ENCODE measurements at regions not wholly inside any gene's neighbourhood (a gene's known extent, or its start where the extent isn't known, plus 50 kb on each side); places are given as distances from the start of the nearest gene placed in this dataset.
A peak's percentile ranks its signal among the peaks of the same experiment; 100 is the strongest.

GRCh38 chr3:118587847-118588246, 446.8 kb downstream of the IGSF11 start:
- Histone ChIP-seq H3K27me3 (ENCODE audit: control insufficient read depth, insufficient read depth, low read length, poor library complexity, severe bottlenecking) (no peaks in the 10 kb centered on the region), H3K4me3 (ENCODE audit: low read length) (no peak overlapping the region), H3K27ac (ENCODE audit: low read depth, low read length) (no peak overlapping the region), H3K9me3 (ENCODE audit: control insufficient read depth, low read length) (peaks cover 19% of the 10 kb centered on the region), H3K9ac (ENCODE audit: extremely low read depth, low read length, poor library complexity, severe bottlenecking) (no peak overlapping the region), H3K36me3 (ENCODE audit: control insufficient read depth, insufficient read depth, low read length) (peaks cover 23% of the 10 kb centered on the region), H3K4me1 (ENCODE audit: control insufficient read depth, insufficient read depth, low read length) (no peaks in the 10 kb centered on the region)
- Mint-ChIP-seq H3K4me1 (no peaks in the 10 kb centered on the region), H3K4me3 (no peak overlapping the region), H3K36me3 (ENCODE audit: low read depth) (peaks cover 2% of the 10 kb centered on the region), H3K9me3 (peaks cover 14% of the 10 kb centered on the region), H3K27me3 (ENCODE audit: insufficient read depth) (no peaks in the 10 kb centered on the region), H3K27ac (no peak overlapping the region)
- no peak for TF ChIP-seq CTCF (conservative IDR thresholded peaks at IDR 0.05)
- DNase-seq: no peak

DNA sequence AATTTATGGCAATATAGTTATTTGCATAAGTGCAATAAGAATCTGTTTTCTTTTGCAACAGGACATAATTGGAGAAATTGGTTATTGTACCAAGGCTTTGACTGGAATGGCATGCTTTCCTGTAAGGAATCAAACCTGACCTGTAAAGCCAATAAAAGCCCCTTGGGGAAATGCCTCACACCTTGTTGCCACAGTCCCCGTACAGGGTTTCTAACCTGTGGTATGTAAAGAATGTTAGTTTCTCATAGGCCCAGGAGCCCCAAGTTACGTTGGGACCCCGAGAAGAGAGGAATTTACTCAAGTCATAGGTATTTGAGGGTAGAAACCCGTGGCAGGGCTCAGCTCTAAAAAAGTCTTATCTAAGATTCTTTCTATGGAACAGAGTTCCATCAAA, 441.4 kb downstream of the IGSF11 start:
- Mint-ChIP-seq H3K36me3 (ENCODE audit: low read depth) (peaks cover 2% of the 10 kb centered on the region), H3K4me1 (no peaks in the 10 kb centered on the region), H3K4me3 (no peak overlapping the region), H3K27me3 (ENCODE audit: insufficient read depth) (no peaks in the 10 kb centered on the region), H3K9me3 (peaks cover 36% of the 10 kb centered on the region), H3K27ac (no peak overlapping the region)
- H3K9ac ChIP-seq (ENCODE audit: extremely low read depth, low read length, poor library complexity, severe bottlenecking): no peak overlapping the region
- WGBS, 2 experiments (ENCODE audit: insufficient coverage in 1 of 2, insufficient read length in 1 of 2): 69 to 71% methylated on average over 4 of the region's 4 CpGs
- no peak for TF ChIP-seq CTCF (conservative IDR thresholded peaks at IDR 0.05)
- H3K4me3 ChIP-seq (ENCODE audit: low read length): peak overlapping the region; percentile 44
- peaks cover 45% of the 10 kb centered on the region for H3K9me3 ChIP-seq (ENCODE audit: control insufficient read depth, low read length)
- DNase-seq: no peak
- H3K27ac ChIP-seq (ENCODE audit: low read depth, low read length): no peak overlapping the region
- no peaks in the 10 kb centered on the region for H3K4me1 ChIP-seq (ENCODE audit: control insufficient read depth, insufficient read depth, low read length)
- no peaks in the 10 kb centered on the region for H3K27me3 ChIP-seq (ENCODE audit: control insufficient read depth, insufficient read depth, low read length, poor library complexity, severe bottlenecking)
- H3K36me3 ChIP-seq (ENCODE audit: control insufficient read depth, insufficient read depth, low read length): peaks cover 14% of the 10 kb centered on the region

GRCh38 chr3:118597184-118597583, 437.5 kb downstream of the IGSF11 start:
- Mint-ChIP-seq H3K9me3 (peaks cover 28% of the 10 kb centered on the region), H3K36me3 (ENCODE audit: low read depth) (peaks cover 2% of the 10 kb centered on the region), H3K27ac (no peak overlapping the region), H3K27me3 (ENCODE audit: insufficient read depth) (no peaks in the 10 kb centered on the region), H3K4me1 (no peaks in the 10 kb centered on the region), H3K4me3 (no peak overlapping the region)
- Histone ChIP-seq H3K36me3 (ENCODE audit: control insufficient read depth, insufficient read depth, low read length) (peaks cover 7% of the 10 kb centered on the region), H3K9me3 (ENCODE audit: control insufficient read depth, low read length) (peaks cover 34% of the 10 kb centered on the region), H3K27me3 (ENCODE audit: control insufficient read depth, insufficient read depth, low read length, poor library complexity, severe bottlenecking) (no peaks in the 10 kb centered on the region), H3K4me1 (ENCODE audit: control insufficient read depth, insufficient read depth, low read length) (no peaks in the 10 kb centered on the region), H3K4me3 (ENCODE audit: low read length) (no peak overlapping the region), H3K9ac (ENCODE audit: extremely low read depth, low read length, poor library complexity, severe bottlenecking) (no peak overlapping the region), H3K27ac (ENCODE audit: low read depth, low read length) (no peak overlapping the region)
- TF ChIP-seq CTCF (conservative IDR thresholded peaks at IDR 0.05): no peak
- DNase-seq: no peak

All from endodermal cell (in vitro differentiated cells).